DLD1 (cell line): ENCODE measurements at regions not wholly inside any gene's neighbourhood (a gene's known extent, or its start where the extent isn't known, plus 50 kb on each side); places are given as distances from the start of the nearest gene placed in this dataset.

Experiments used
- in situ Hi-C: cut with HindIII; loops from 2 replicates; pipeline ENCODE4 v1.10.0; 2017; ENCODE audit warnings: low sequenced_read_pairs

- in situ Hi-C loops = no loop called here
These were observed 196.4 kb downstream of the SIM1 start for GRCh38 chr6:100268326-100268725.

GRCh38 chr6:100267721-100268123 lies 197.0 kb downstream of the SIM1 start:
- in situ Hi-C loops = no loop called here

GRCh38 chr6:100266494-100267401 lies 198.0 kb downstream of the SIM1 start:
- in situ Hi-C loops = no loop called here

GRCh38 chr6:100262086-100262485 lies 202.6 kb downstream of the SIM1 start:
- in situ Hi-C loops = no loop called here

- in situ Hi-C loops = no loop called here
These were observed 203.2 kb downstream of the SIM1 start for GRCh38 chr6:100261486-100261885.

- in situ Hi-C loops = no loop called here
These were observed 204.1 kb downstream of the SIM1 start for GRCh38 chr6:100260584-100260983.

- in situ Hi-C loops = no loop called here
These were observed 204.9 kb downstream of the SIM1 start for GRCh38 chr6:100259865-100260264.

- in situ Hi-C loops = no loop called here
These were observed 206.0 kb downstream of the SIM1 start for GRCh38 chr6:100258752-100259151.

GRCh38 chr6:100257793-100258395 lies 206.8 kb downstream of the SIM1 start:
- in situ Hi-C loops = no loop called here

- in situ Hi-C loops = no loop called here
These were observed 209.0 kb downstream of the SIM1 start for GRCh38 chr6:100255701-100256100.

- in situ Hi-C loops = no loop called here
These were observed 217.6 kb downstream of the SIM1 start for GRCh38 chr6:100247123-100247522.

GRCh38 chr6:100246206-100246605 lies 218.5 kb downstream of the SIM1 start:
- in situ Hi-C loops = no loop called here

GRCh38 chr6:100240798-100241197 lies 223.9 kb downstream of the SIM1 start:
- in situ Hi-C loops = no loop called here

- in situ Hi-C loops = no loop called here
These were observed 226.9 kb downstream of the SIM1 start for GRCh38 chr6:100237821-100238220.

- in situ Hi-C loops = no loop called here
These were observed 228.3 kb downstream of the SIM1 start for GRCh38 chr6:100236389-100236788.

- in situ Hi-C loops = no loop called here
These were observed 229.1 kb downstream of the SIM1 start for GRCh38 chr6:100235631-100236030.

- in situ Hi-C loops = no loop called here
These were observed 230.1 kb downstream of the SIM1 start for GRCh38 chr6:100234625-100235024.

- in situ Hi-C loops = no loop called here
These were observed 231.7 kb downstream of the SIM1 start for GRCh38 chr6:100232781-100233573.

GRCh38 chr6:100230953-100231316 lies 233.8 kb downstream of the SIM1 start:
- in situ Hi-C loops = no loop called here

GRCh38 chr6:100230115-100230952 lies 234.4 kb downstream of the SIM1 start:
- in situ Hi-C loops = no loop called here

GRCh38 chr6:100229512-100229911 lies 235.2 kb downstream of the SIM1 start:
- in situ Hi-C loops = no loop called here
